Tibial artery (tissue), 4 donors: ENCODE measurements at regions not wholly inside any gene's neighbourhood (a gene's known extent, or its start where the extent isn't known, plus 50 kb on each side); places are given as distances from the start of the nearest gene placed in this dataset.

Experiments
- DNase-seq, 2 donors: peaks; one replicate each; pipeline ENCODE4 v3.0.0-alpha.2; 2019
- H3K27ac ChIP-seq, 2 donors: fragments of 200-600 bp; sonication (generic) in 1 of 2; 1 replicate in 1 of 2; 2 replicates in 1 of 2; pipeline ENCODE4 v1.5.1; 2018 to 2019; ENCODE audit warnings: mild to moderate bottlenecking in 1 of 2
- H3K27me3 ChIP-seq, 2 donors: fragments of 200-600 bp; sonication (generic) in 1 of 2; one replicate each; pipeline versions ENCODE4 v1.5.1 to v1.6.0; 2016 to 2019
- H3K36me3 ChIP-seq, 3 donors: fragments of 200-600 bp; sonication (generic) in 2 of 3; one replicate each; pipeline ENCODE4 v1.5.1; 2016 to 2019; ENCODE audit warnings: mild to moderate bottlenecking in 2 of 3
- H3K4me1 ChIP-seq, 4 donors: fragments of 200-600 bp; sonication (generic) in 2 of 4; 1 replicate in 3 of 4; 2 replicates in 1 of 4; pipeline ENCODE4 v1.5.1; 2016 to 2019
- H3K4me3 ChIP-seq, 2 donors: fragments of 200-600 bp; sonication (generic) in 1 of 2; 1 replicate in 1 of 2; 2 replicates in 1 of 2; pipeline ENCODE4 v1.5.1; 2018 to 2019; ENCODE audit warnings: mild to moderate bottlenecking in 2 of 2
- H3K9me3 ChIP-seq, 3 donors: fragments of 200-600 bp; sonication (generic) in 1 of 3; one replicate each; pipeline ENCODE4 v1.5.1; 2016 to 2019
- intact Hi-C: fragments of 100-400 bp; cut with DNase I; formaldehyde crosslinking; loops from one replicate; pipeline ENCODE4 v1.15.0; 2023; ENCODE audit warnings: low total_unique reads
- TF ChIP-seq, protein P1 (sequence below), 2 experiments: fragments of 200-600 bp in 1 of 2; fragments of 450-650 bp in 1 of 2; IDR thresholded peaks; one replicate each; pipeline ENCODE4 v1.5.1; 2017 to 2019; ENCODE audit warnings: antibody characterized with exemption in 2 of 2, mild to moderate bottlenecking in 1 of 2, moderate library complexity in 1 of 2

GRCh38 chr7:118511146-118511545, 286.6 kb downstream of the ANKRD7 start:
- Histone ChIP-seq H3K4me3 (no peak overlapping the region), H3K27me3 (no peaks in the 10 kb centered on the region), H3K4me1 (no peaks in the 10 kb centered on the region), H3K27ac (no peak overlapping the region), H3K9me3 (no peaks in the 10 kb centered on the region), H3K36me3 (no peaks in the 10 kb centered on the region)
- intact Hi-C loops: no loop called here
- TF ChIP-seq, protein P1, sequence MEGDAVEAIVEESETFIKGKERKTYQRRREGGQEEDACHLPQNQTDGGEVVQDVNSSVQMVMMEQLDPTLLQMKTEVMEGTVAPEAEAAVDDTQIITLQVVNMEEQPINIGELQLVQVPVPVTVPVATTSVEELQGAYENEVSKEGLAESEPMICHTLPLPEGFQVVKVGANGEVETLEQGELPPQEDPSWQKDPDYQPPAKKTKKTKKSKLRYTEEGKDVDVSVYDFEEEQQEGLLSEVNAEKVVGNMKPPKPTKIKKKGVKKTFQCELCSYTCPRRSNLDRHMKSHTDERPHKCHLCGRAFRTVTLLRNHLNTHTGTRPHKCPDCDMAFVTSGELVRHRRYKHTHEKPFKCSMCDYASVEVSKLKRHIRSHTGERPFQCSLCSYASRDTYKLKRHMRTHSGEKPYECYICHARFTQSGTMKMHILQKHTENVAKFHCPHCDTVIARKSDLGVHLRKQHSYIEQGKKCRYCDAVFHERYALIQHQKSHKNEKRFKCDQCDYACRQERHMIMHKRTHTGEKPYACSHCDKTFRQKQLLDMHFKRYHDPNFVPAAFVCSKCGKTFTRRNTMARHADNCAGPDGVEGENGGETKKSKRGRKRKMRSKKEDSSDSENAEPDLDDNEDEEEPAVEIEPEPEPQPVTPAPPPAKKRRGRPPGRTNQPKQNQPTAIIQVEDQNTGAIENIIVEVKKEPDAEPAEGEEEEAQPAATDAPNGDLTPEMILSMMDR (IDR thresholded peaks at IDR 0.05): no peak
- no peak for DNase-seq

DNA sequence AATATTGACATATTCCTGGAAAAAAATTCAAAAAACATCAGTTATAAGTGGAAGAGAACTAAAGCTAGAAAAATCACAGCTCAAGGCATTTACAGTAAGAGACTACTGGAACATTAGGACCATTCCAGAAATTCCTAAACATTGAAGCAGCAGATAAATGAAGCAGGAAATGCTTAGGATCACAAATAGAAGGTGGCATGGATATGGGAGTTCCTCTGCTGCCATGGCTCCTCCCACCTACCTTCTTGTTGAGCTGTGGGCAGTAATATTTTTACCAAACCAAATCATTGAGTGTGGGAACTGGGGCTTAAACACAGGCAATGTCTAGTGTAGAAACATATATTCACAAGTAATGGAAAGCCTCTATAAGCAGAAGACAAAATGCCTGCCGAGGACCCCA, 292.8 kb downstream of the ANKRD7 start:
- Histone ChIP-seq H3K36me3 (no peaks in the 10 kb centered on the region), H3K4me3 (no peak overlapping the region), H3K9me3 (no peaks in the 10 kb centered on the region), H3K27me3 (no peaks in the 10 kb centered on the region), H3K27ac (no peak overlapping the region), H3K4me1 (peaks cover 0 to 12% (median 0%) of the 10 kb centered on the region in 4 donors)
- no peak for DNase-seq
- intact Hi-C loops: no loop called here
- TF ChIP-seq, protein P1 (IDR thresholded peaks at IDR 0.05): no peak

- Histone ChIP-seq H3K4me3 (no peak overlapping the region), H3K36me3 (no peaks in the 10 kb centered on the region), H3K4me1 (no peaks in the 10 kb centered on the region), H3K27me3 (no peaks in the 10 kb centered on the region), H3K9me3 (no peaks in the 10 kb centered on the region), H3K27ac (no peak overlapping the region)
- DNase-seq: no peak
- TF ChIP-seq, protein P1 (IDR thresholded peaks at IDR 0.05): no peak
- intact Hi-C loops: no loop called here
Measured at GRCh38 chr7:118525020-118525419, 300.5 kb downstream of the ANKRD7 start.

- no peaks in the 10 kb centered on the region for H3K27me3 ChIP-seq
- no peak overlapping the region for H3K4me3 ChIP-seq
- no peak for DNase-seq
- no peaks in the 10 kb centered on the region for H3K36me3 ChIP-seq
- intact Hi-C loops: no loop called here
- H3K27ac ChIP-seq: no peak overlapping the region
- H3K9me3 ChIP-seq: no peaks in the 10 kb centered on the region
- H3K4me1 ChIP-seq: peaks cover 0 to 7% (median 0%) of the 10 kb centered on the region in 4 donors
- TF ChIP-seq, protein P1 (IDR thresholded peaks at IDR 0.05): no peak
Measured at GRCh38 chr7:118531566-118531965, 307.1 kb downstream of the ANKRD7 start.

- TF ChIP-seq, protein P1 (IDR thresholded peaks at IDR 0.05): no peak
- DNase-seq: no peak
- no peak overlapping the region for H3K27ac ChIP-seq
- intact Hi-C loops: no loop called here
- no peaks in the 10 kb centered on the region for H3K27me3 ChIP-seq
- H3K4me3 ChIP-seq: no peak overlapping the region
- peaks cover 0 to 4% (median 0%) of the 10 kb centered on the region in 3 donors for H3K9me3 ChIP-seq
- peaks cover 0 to 6% (median 0%) of the 10 kb centered on the region in 4 donors for H3K4me1 ChIP-seq
- H3K36me3 ChIP-seq: no peaks in the 10 kb centered on the region
Measured at GRCh38 chr7:118559207-118559606, 334.7 kb downstream of the ANKRD7 start.

GRCh38 chr7:118563311-118563710, 338.8 kb downstream of the ANKRD7 start:
- no peak overlapping the region for H3K4me3 ChIP-seq
- H3K9me3 ChIP-seq: peaks cover 0 to 4% (median 0%) of the 10 kb centered on the region in 3 donors
- no peak for DNase-seq
- H3K27ac ChIP-seq: no peak overlapping the region
- H3K27me3 ChIP-seq: no peaks in the 10 kb centered on the region
- no peaks in the 10 kb centered on the region for H3K36me3 ChIP-seq
- TF ChIP-seq, protein P1 (IDR thresholded peaks at IDR 0.05): no peak
- intact Hi-C loops: no loop called here
- H3K4me1 ChIP-seq: no peaks in the 10 kb centered on the region
